ENCODE measurements at regions not wholly inside any gene's neighbourhood (a gene's known extent, or its start where the extent isn't known, plus 50 kb on each side); places are given as distances from the start of the nearest gene placed in this dataset.

DNA sequence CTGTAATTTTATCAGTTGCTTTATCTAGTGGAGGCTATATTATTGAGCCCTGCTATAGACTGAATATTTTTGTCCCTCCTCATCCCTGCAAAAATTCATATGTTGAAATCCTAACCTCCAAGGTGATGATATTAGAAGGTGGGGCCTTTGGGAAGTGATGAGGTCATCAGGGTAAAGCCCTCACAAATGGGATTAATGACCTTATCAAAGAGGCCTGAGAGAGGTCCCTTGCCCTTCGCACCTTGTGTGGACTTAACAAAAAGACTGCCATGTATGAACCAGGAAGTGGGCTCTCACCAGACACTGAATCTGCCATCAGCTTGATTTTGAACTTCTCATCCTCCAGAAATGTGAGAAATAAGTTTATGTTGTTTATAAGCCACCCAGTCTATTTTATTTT lies 381.4 kb upstream of the ONECUT1 start:
- WGBS: 78% methylated on average over 1 of the region's 1 CpG
- H3K27me3 ChIP-seq: no peaks in the 10 kb centered on the region
- no peaks in the 10 kb centered on the region for H3K36me3 ChIP-seq
- no peak overlapping the region for H3K27ac ChIP-seq (replicated peaks in 1 of 4)
- no peaks in the 10 kb centered on the region for H3K9me3 ChIP-seq
- DNase-seq (ENCODE audit: extremely low spot score): no peak
- intact Hi-C loops (cut with DNase I): no loop called here
- no peak overlapping the region for H3K4me3 ChIP-seq
- no peak for TF ChIP-seq POLR2A (IDR thresholded peaks at IDR 0.05; ENCODE audit: low read depth)
- TF ChIP-seq POLR2AphosphoS5 (IDR thresholded peaks at IDR 0.05): no peak
- TF ChIP-seq, protein P1, sequence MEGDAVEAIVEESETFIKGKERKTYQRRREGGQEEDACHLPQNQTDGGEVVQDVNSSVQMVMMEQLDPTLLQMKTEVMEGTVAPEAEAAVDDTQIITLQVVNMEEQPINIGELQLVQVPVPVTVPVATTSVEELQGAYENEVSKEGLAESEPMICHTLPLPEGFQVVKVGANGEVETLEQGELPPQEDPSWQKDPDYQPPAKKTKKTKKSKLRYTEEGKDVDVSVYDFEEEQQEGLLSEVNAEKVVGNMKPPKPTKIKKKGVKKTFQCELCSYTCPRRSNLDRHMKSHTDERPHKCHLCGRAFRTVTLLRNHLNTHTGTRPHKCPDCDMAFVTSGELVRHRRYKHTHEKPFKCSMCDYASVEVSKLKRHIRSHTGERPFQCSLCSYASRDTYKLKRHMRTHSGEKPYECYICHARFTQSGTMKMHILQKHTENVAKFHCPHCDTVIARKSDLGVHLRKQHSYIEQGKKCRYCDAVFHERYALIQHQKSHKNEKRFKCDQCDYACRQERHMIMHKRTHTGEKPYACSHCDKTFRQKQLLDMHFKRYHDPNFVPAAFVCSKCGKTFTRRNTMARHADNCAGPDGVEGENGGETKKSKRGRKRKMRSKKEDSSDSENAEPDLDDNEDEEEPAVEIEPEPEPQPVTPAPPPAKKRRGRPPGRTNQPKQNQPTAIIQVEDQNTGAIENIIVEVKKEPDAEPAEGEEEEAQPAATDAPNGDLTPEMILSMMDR (IDR thresholded peaks at IDR 0.05): no peak
- no peak for TF ChIP-seq EP300 (IDR thresholded peaks at IDR 0.05)
- H3K4me1 ChIP-seq: no peaks in the 10 kb centered on the region

DNA sequence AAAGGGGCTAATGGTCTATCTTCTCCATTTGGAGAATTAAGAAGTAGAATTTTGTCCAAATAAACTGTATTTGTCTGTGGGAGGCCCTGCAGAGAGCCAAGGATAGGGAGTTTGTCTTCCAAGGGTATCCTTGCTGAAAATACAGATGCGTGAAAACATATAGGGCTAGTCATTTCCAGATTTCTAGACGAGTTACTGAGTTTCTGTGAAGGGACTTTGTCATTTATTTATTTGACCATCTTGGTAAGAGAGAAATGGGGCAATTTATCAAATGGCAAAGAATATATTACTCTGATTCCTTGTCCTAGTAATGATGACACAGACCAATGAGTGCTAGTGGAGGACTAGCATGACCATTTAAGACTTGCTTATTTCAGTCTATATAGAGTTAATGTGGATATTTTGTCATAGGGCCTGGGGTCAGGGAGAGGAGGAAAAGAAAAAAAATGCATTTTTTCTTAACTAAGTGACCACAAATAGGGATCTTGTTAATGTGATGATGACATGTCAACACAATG lies 376.6 kb upstream of the ONECUT1 start:
- Histone ChIP-seq H3K9me3 (no peaks in the 10 kb centered on the region), H3K36me3 (no peaks in the 10 kb centered on the region), H3K27ac (replicated peaks in 1 of 4) (no peak overlapping the region), H3K4me3 (no peak overlapping the region), H3K4me1 (no peaks in the 10 kb centered on the region), H3K27me3 (no peaks in the 10 kb centered on the region)
- intact Hi-C loops (cut with DNase I): no loop called here
- no peak for DNase-seq (ENCODE audit: extremely low spot score)
- TF ChIP-seq EP300 (IDR thresholded peaks at IDR 0.05) (no peak), POLR2A (IDR thresholded peaks at IDR 0.05; ENCODE audit: low read depth) (no peak), POLR2AphosphoS5 (IDR thresholded peaks at IDR 0.05) (no peak)
- TF ChIP-seq, protein P1 (IDR thresholded peaks at IDR 0.05): no peak
- WGBS: 66% methylated on average over 2 of the region's 2 CpGs

DNA sequence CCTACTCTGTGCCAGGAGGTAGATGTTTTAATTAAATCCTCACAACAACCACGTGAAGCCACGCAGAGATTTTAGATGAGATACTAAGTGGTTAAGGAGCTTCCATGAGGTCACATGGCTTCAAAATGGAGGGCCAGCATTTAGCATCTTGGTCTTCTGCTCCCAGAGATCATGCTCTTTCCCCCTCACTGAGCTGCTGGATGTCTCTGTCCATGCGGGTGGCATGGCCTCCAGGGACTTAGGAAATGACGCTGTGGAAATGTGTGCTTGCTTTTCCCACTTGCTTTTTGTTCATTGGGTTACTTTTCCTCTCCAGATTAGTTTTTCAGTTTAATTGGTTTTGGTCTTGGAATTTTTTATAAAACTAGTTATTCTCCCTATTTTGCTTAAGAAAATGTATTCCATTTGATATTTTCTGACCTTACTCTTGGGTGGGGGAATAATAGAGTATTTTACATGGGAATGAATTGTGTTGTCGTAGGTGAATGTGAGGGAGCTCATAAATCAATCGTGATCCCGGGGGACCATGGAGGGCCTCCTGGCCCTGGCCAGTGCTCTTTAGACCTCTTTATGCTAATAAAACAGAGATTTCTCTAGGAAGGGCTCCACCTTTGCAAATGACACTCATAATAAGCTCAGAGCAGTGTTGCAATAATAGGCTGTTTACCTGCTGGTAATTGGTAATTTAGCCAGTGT lies 376.0 kb upstream of the ONECUT1 start:
- no peak overlapping the region for H3K27ac ChIP-seq (replicated peaks in 1 of 4)
- H3K4me1 ChIP-seq: no peaks in the 10 kb centered on the region
- 83% methylated on average over 7 of the region's 7 CpGs for WGBS
- no peak for TF ChIP-seq POLR2AphosphoS5 (IDR thresholded peaks at IDR 0.05)
- DNase-seq (ENCODE audit: extremely low spot score): no peak
- no peaks in the 10 kb centered on the region for H3K36me3 ChIP-seq
- no peak overlapping the region for H3K4me3 ChIP-seq
- H3K27me3 ChIP-seq: no peaks in the 10 kb centered on the region
- no peaks in the 10 kb centered on the region for H3K9me3 ChIP-seq
- intact Hi-C loops (cut with DNase I): no loop called here

DNA sequence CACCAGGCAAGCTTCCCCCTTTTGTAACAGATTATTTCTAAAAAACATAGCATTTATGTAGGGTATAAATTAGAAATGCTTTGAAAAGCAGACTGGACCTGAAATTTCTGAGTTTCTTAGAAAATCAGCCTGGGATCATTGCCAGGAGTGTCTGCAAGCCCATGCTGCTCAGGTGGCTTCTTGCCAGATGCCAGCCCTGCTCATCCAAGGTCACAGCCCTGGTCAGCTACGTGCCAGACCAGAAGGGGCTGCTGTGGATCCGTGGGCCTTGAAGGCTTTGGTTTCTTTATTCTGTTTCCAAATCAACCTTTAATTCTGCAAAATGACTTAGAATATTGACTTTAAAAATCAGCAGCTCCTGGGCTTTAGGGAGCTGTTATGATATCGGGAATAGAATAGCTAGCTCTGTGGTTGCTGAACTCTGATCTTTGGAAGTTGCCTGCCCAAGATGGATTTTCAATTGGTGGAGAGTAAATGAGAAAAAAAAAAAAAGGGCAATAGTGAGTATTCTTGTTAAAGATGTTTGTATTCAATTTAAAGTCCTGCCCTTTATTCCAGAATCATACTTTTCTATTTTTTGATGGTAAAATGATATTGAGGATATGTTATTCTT lies 370.1 kb upstream of the ONECUT1 start:
- WGBS: 54% methylated on average over 3 of the region's 3 CpGs
- Histone ChIP-seq H3K36me3 (no peaks in the 10 kb centered on the region), H3K4me3 (no peak overlapping the region), H3K27me3 (no peaks in the 10 kb centered on the region), H3K27ac (replicated peaks in 1 of 4) (no peak overlapping the region), H3K4me1 (no peaks in the 10 kb centered on the region), H3K9me3 (no peaks in the 10 kb centered on the region)
- intact Hi-C loops (cut with DNase I): no loop called here
- TF ChIP-seq, protein P1 (IDR thresholded peaks at IDR 0.05): no peak
- TF ChIP-seq POLR2A (IDR thresholded peaks at IDR 0.05; ENCODE audit: low read depth) (no peak), POLR2AphosphoS5 (IDR thresholded peaks at IDR 0.05) (no peak), EP300 (IDR thresholded peaks at IDR 0.05) (no peak)
- DNase-seq (ENCODE audit: extremely low spot score): no peak

DNA sequence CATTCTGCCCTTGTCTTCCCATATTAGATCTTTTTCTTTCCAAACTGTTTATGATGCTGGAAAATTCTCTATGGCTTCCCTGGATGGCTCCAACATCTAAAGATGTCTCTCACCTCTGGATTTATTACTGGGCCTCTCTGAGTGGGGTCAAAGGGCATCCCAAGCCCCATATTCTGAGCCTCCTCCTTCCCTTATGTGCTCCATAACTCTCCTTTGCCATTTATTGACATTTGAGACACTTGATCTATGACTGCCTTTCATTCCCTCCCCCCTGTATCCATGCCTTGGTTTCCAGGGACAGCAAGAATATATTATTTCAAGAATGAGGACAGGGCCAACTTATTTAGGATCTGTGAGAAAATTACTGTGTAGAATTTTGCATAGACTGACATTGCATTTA lies 369.3 kb upstream of the ONECUT1 start:
- no peak overlapping the region for H3K27ac ChIP-seq (replicated peaks in 1 of 4)
- H3K36me3 ChIP-seq: no peaks in the 10 kb centered on the region
- no peaks in the 10 kb centered on the region for H3K9me3 ChIP-seq
- no peaks in the 10 kb centered on the region for H3K4me1 ChIP-seq
- DNase-seq (ENCODE audit: extremely low spot score): no peak
- no peak overlapping the region for H3K4me3 ChIP-seq
- H3K27me3 ChIP-seq: no peaks in the 10 kb centered on the region
- TF ChIP-seq, protein P1 (IDR thresholded peaks at IDR 0.05): no peak
- TF ChIP-seq POLR2A (IDR thresholded peaks at IDR 0.05; ENCODE audit: low read depth) (no peak), EP300 (IDR thresholded peaks at IDR 0.05) (no peak), POLR2AphosphoS5 (IDR thresholded peaks at IDR 0.05) (no peak)
- intact Hi-C loops (cut with DNase I): no loop called here

Data from esophagus muscularis mucosa (tissue), 4 donors.